PFSK-1 (cell line): ENCODE measurements at regions not wholly inside any gene's neighbourhood (a gene's known extent, or its start where the extent isn't known, plus 50 kb on each side); places are given as distances from the start of the nearest gene placed in this dataset.

Source experiments
- POLR2AphosphoS5 ChIP-seq: IDR thresholded peaks from 2 replicates; pipeline ENCODE4 v1.6.1; 2012; ENCODE audit warnings: low read depth, mild to moderate bottlenecking, control low read depth, low read length, moderate library complexity
- SIN3A ChIP-seq: IDR thresholded peaks from 2 replicates; pipeline ENCODE4 v1.6.1; 2012; ENCODE audit warnings: mild to moderate bottlenecking, low read length, moderate library complexity, borderline replicate concordance; ENCODE audit not compliant: insufficient read depth

DNA sequence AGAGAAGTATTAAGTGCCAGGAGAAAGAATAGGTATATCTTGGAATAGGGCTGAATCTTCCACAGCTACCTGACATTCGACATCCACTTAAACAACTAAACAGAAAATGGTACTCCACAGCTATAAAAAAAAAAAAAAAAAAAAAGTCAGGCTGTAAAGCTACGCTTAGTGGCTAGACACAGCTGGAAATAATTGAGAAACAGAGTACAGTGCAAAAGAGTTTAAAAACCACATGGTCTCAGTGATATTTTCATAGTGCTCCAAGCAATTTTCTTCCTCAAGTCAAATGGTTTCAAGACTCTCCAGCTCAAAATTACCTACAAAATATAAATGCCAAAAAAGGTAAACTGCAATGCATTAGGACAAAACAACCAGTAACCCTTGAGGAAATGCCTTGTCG, 607.1 kb downstream of the KCNJ2 start:
- TF ChIP-seq POLR2AphosphoS5 (no peak), SIN3A (no peak)
